ENCODE measurements at regions not wholly inside any gene's neighbourhood (a gene's known extent, or its start where the extent isn't known, plus 50 kb on each side); places are given as distances from the start of the nearest gene placed in this dataset.

GRCh38 chr11:121755191-121755590 lies 302.4 kb upstream of the SORL1-AS1 start:
- no peak for TF ChIP-seq CTCF (IDR thresholded peaks at IDR 0.05; ENCODE audit: insufficient read depth, low read length, poor library complexity, severe bottlenecking)
- DNase-seq (ENCODE audit: extremely low read depth, insufficient read length): no peak
- no peaks in the 10 kb centered on the region for H3K36me3 ChIP-seq (ENCODE audit: control insufficient read depth, insufficient read depth, low read length)
- no peaks in the 10 kb centered on the region for H3K27me3 ChIP-seq (replicated peaks; ENCODE audit: control insufficient read depth, insufficient read depth, low read length)
- no peak overlapping the region for H3K4me3 ChIP-seq (replicated peaks; ENCODE audit: low read depth, low read length)

- TF ChIP-seq CTCF (IDR thresholded peaks at IDR 0.05; ENCODE audit: insufficient read depth, low read length, poor library complexity, severe bottlenecking): no peak
- no peak overlapping the region for H3K4me3 ChIP-seq (replicated peaks; ENCODE audit: low read depth, low read length)
- DNase-seq (ENCODE audit: extremely low read depth, insufficient read length): no peak
- H3K36me3 ChIP-seq (ENCODE audit: control insufficient read depth, insufficient read depth, low read length): no peaks in the 10 kb centered on the region
- H3K27me3 ChIP-seq (replicated peaks; ENCODE audit: control insufficient read depth, insufficient read depth, low read length): no peaks in the 10 kb centered on the region
These were observed 301.8 kb upstream of the SORL1-AS1 start for GRCh38 chr11:121754598-121754997.

GRCh38 chr11:121749691-121750090 lies 296.9 kb upstream of the SORL1-AS1 start:
- no peak for DNase-seq (ENCODE audit: extremely low read depth, insufficient read length)
- H3K27me3 ChIP-seq (replicated peaks; ENCODE audit: control insufficient read depth, insufficient read depth, low read length): no peaks in the 10 kb centered on the region
- H3K4me3 ChIP-seq (replicated peaks; ENCODE audit: low read depth, low read length): no peak overlapping the region
- H3K36me3 ChIP-seq (ENCODE audit: control insufficient read depth, insufficient read depth, low read length): no peaks in the 10 kb centered on the region
- no peak for TF ChIP-seq CTCF (IDR thresholded peaks at IDR 0.05; ENCODE audit: insufficient read depth, low read length, poor library complexity, severe bottlenecking)

- no peak for TF ChIP-seq CTCF (IDR thresholded peaks at IDR 0.05; ENCODE audit: insufficient read depth, low read length, poor library complexity, severe bottlenecking)
These were observed 295.3 kb upstream of the SORL1-AS1 start for GRCh38 chr11:121748068-121748467.

GRCh38 chr11:121743285-121743684 lies 290.5 kb upstream of the SORL1-AS1 start:
- no peak for TF ChIP-seq CTCF (IDR thresholded peaks at IDR 0.05; ENCODE audit: insufficient read depth, low read length, poor library complexity, severe bottlenecking)
- Histone ChIP-seq H3K27me3 (replicated peaks; ENCODE audit: control insufficient read depth, insufficient read depth, low read length) (no peaks in the 10 kb centered on the region), H3K36me3 (ENCODE audit: control insufficient read depth, insufficient read depth, low read length) (no peaks in the 10 kb centered on the region), H3K4me3 (replicated peaks; ENCODE audit: low read depth, low read length) (no peak overlapping the region)
- DNase-seq (ENCODE audit: extremely low read depth, insufficient read length): no peak

More at GRCh38 chr11:121748068-121748467, 295.3 kb upstream of the SORL1-AS1 start:
- Histone ChIP-seq H3K4me3 (replicated peaks; ENCODE audit: low read depth, low read length) (no peak overlapping the region), H3K36me3 (ENCODE audit: control insufficient read depth, insufficient read depth, low read length) (no peaks in the 10 kb centered on the region), H3K27me3 (replicated peaks; ENCODE audit: control insufficient read depth, insufficient read depth, low read length) (no peaks in the 10 kb centered on the region)
- no peak for DNase-seq (ENCODE audit: extremely low read depth, insufficient read length)

- TF ChIP-seq CTCF (IDR thresholded peaks at IDR 0.05; ENCODE audit: insufficient read depth, low read length, poor library complexity, severe bottlenecking): no peak
- H3K27me3 ChIP-seq (replicated peaks; ENCODE audit: control insufficient read depth, insufficient read depth, low read length): no peaks in the 10 kb centered on the region
- no peak for DNase-seq (ENCODE audit: extremely low read depth, insufficient read length)
- H3K4me3 ChIP-seq (replicated peaks; ENCODE audit: low read depth, low read length): no peak overlapping the region
- no peaks in the 10 kb centered on the region for H3K36me3 ChIP-seq (ENCODE audit: control insufficient read depth, insufficient read depth, low read length)
These were observed 289.1 kb upstream of the SORL1-AS1 start for GRCh38 chr11:121741761-121742361.
